IPS DF 19.7 (cell line): ENCODE measurements at regions not wholly inside any gene's neighbourhood (a gene's known extent, or its start where the extent isn't known, plus 50 kb on each side); places are given as distances from the start of the nearest gene placed in this dataset.
"Not testable (repeated sequence)": the region's sequence is repeated elsewhere in the genome, so short reads cannot be mapped to it uniquely, and the experiment has no call there.

Source experiments
- DNase-seq: peaks from one replicate; pipeline ENCODE4 v3.0.0-alpha.2; 2013; ENCODE audit warnings: low read depth, low spot score

DNA sequence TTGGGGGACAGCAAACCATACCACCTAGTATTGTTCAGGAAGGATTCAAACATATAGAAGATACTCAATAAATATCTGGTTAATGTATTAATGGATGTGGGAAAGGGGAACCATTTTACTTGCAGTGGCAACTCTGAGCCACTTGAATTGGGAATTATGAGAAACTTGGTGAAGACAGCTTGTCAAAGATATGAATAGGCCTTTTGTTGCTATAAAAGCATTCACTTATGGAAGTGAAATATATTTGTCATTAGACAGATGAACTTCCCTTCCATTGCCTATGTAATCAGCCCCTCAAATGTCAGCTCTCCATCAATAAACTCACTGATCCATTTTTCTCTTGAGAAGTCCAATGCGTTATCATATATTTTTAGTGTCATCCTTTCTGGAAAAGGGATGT, 56.1 kb downstream of the GPR85 start:
- DNase-seq, result no peak

DNA sequence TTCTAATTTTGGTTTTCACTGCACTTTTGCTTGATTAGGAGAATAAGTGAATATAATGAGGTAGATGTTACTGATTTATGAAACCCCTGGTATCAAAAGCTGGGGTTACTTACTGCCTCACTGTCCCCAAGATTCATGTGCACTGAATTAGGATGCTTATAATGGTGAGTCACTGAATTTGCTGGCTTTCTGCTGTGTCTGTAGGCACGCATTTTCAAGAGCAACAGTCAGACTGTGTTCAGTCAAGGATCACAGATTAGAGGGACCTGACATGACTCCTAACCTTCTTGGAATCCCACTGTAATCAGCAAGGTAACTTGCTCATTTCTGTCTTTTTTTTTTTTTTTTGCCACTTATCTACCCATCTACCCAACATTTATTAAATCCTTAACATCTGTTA, 59.7 kb downstream of the GPR85 start:
- DNase-seq, result no peak

DNA sequence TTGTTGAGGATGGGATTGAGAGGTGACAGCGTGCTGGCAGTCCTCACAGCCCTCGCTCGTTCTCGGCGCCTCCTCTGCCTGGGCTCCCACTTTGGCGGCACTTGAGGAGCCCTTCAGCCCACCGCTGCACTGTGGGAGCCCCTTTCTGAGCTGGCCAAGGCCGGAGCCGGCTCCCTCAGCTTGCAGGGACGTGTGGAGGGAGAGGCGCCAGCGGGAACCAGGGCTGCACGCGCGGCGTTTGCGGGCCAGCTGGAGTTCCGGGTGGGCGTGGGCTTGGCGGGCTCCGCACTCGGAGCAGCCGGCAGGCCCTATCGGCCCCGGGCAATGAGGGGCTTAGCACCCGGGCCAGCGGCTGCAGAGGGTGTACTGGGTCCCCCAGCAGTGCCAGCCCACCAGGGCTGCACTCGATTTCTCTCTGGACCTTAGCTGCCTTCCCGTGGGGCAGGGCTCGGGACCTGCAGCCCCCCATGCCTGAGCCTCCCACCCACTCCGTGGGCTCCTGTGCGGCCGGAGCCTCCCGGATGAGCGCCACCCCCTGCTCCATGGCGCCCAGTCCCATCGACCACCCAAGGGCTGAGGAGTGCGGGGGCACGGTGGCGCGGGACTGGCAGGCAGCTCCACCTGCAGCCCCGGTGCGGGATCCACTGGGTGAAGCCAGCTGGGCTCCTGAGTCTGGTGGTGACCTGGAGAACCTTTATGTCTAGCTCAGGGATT, 69.3 kb downstream of the GPR85 start:
- not testable (repeated sequence) for DNase-seq

DNA sequence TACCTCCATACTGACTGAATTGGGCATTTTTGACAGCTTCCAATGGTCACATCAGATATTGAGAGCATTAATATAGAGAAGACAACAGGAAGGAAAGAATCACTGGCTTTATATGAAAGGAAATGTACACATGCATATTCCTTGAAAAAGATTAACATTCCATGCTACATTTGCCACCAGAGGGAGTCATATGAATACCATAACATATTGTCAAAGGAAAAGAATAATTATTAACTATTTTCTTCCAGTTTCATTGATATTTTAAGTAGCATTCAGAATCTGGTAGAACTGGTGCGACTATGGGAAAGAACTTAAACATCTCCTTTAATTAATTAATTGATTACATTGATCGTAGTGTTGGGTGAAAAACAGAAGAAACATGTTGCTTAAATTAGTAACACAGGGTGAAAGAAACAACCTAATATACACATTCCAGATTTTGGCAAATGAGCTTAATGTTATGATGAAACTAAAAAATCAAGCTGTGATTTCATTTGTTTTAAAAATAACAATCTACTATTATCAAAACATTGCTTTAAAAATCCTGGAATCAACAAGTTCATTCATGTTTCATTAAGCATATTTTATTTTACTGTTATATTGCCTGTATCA, 71.5 kb downstream of the GPR85 start:
- no peak for DNase-seq

DNA sequence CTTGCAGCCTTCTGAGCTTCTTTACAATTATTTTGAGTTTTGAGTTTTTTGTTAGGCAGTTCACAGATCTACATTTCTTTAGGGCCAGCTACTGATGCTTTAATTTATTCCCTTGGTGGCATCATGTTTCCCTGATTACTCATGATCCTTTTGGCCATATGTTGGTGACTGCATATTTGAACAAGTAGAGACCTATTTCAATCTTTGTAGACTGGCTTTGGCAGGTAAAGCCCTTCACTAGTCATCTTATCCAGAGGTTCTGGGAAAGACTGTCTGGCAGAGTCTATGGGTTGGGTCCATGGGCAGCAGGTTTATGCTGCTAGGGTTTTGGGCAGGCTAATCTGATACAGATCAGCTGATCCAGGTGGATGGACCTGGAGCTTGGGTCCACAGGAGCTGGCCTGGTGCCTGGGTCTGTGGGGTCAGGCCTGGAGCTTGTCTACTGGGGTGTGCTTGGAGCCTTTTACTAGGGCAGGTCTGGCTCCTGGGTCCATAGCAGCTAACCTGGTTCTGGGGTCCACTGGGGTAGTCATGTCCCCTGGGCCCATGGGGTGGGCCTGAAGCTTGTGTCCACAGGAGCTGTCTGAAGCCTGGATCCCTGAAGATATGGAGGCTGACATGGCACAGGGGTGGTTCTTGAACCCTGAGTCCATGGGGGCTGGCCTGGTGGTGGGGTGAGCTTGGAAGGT, 72.7 kb downstream of the GPR85 start:
- no peak for DNase-seq

DNA sequence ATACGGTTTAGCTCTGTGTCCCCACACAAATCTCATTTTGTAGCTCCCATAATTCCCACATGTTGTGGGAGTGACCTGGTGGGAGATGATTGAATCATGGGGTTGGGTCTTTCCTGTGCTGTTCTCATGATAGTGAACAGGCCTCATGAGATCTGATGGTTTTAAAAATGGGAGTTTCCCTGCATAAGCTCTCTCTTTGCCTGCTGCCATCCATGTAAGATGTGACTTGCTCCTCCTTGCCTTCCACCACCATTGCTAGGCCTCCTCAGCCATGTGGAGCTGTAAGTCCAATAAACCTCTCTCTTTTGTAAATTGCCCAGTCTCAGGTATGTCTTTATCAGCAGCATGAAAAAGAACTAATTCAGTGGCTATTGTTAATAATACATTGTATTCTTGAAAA, 73.8 kb downstream of the GPR85 start:
- DNase-seq, result not testable (repeated sequence)

DNA sequence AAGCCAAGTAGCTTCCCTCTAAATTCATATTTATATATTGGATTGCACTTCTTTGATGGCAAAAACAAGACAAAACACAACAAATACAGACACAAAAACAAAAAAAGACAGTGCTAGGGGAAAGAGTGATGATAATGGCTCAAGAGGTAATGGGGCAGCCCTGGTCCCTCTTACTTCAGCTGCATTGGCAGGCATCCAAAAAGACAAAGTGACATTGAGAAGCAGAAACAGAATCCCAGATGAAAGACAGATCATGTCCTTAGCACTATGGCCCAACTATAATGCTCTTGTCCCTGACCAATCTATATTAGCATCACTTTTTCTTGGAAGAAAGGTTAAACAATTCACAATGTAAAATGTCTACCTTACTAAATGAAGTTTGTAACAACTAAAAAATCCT, 76.2 kb downstream of the GPR85 start:
- DNase-seq, result no peak

DNA sequence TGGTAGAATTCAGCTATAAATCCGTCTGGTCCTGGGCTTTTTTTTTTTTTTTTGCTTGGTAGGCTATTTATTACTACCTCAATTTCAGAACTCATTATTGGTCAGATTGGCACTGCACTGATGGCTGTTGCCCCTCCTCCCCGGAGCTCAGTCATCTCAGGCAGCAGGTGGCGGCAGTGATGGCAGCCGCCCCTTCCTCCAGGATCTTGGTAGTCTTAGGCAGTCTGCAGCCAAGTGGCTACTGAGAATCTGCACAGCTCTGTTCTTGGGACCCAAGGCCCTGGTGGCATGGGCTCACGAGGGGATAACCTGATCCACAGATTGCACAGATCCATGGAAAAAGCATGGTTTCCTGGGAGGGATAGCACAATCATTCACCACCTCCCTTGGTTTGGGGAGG, 77.9 kb downstream of the GPR85 start:
- DNase-seq, result no peak

DNA sequence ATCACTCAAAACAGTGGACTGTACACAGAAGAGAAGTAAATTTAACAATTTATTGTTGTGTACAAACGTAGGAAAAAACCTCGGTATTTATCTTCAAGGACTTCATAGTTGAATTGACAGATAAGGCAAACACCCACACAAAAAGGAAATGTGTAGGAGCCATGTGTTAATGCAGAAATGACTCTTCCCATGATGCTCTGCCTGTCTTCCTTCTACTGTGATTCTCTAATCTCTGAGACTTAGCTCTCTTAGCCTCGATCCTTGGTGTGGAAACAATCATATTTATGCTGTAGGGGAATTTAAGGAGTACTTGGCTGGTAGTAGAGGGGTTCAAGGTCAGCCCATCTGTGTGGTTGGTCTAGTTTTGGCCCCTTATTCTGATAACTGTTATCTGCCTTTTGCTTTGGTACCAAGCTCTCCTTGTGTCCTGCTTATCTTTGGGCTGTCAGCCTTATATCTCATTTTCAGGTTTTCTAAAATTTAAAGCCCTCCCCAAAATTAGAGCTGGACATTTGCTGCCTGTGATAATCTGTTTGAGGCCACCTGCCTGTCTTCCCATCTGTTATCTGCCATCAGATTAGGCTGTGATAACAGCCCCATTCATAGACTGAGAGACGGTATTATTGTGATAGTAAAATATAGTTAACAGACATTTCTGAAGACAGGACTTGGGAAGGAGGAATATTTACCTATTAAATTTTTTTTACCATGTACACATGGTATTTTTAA, 81.7 kb downstream of the GPR85 start:
- no peak for DNase-seq

DNA sequence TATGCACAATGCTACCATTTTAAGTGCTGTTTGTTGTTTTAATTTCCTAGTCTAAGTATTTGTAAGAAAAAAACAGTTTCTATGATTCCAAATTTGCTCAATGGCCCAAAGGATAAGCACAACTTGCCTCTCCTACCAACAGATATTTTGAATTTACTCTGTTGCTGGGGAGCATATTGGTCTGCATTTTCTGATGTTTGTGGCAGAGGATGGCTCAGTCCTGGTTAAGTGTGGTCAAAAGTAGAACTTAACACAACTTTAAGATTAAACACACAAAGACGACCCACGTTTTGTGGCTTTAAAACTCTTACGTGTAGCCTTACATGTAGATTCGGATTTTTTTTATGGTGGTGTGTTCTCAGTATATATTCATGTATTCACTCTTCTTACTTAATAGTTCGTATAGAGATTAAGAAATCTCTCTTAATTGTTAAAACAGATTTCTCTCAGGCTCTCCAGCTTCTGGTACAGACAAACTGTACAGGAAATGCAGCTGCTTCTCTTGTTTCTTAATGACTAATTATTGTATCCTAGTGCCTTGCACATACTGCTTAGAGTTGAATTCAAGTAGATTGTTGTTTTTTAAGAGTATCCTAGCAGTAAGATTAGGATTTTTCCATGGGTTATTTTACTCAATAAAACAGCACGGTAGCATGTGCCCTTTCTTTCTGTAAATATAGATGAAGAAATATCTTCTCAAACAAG, 86.2 kb downstream of the GPR85 start:
- no peak for DNase-seq

DNA sequence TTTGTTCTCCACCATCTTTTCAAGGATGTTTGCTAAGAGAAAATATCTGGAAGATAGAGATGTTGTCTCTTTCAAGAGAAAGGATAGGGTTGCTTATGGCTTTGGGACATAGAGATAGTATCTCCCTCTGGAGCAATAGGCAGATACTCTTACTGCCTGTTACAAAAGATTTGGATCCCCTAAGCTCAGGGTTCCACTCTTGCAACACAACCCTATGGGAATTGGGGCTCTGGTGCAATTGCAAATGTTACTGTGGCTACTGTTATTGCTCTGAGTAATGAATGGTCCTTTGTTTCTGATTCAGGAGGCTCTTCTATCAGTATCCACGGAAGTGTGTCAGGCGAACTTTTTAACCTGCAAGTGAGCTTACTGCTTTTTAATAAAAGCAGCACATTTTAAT, 88.8 kb downstream of the GPR85 start:
- no peak for DNase-seq

DNA sequence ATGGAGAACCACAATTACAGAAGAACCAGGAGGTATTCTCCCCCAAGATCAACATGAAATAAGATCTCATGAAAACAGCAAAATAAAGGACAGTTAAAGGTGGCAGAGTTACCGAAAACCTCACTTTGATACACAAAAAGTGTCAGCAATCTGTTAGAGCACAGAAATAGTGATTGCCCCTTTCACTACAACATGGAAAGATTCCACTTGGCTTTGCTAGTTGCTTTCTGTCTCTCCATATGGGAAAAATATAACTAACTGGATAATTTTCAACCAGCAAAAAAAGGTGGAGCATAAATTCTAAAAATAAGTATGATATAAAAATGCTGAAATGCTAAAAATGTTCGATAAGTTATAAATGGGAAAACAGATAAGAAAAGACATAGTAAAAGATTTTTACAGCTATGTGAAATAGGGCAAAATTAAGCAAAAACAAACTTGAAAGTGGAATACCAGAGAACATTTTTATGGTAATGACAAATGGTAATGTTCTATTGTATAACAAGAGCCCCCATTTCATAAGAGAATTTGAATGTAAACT, 90.2 kb downstream of the GPR85 start:
- DNase-seq, result no peak

DNA sequence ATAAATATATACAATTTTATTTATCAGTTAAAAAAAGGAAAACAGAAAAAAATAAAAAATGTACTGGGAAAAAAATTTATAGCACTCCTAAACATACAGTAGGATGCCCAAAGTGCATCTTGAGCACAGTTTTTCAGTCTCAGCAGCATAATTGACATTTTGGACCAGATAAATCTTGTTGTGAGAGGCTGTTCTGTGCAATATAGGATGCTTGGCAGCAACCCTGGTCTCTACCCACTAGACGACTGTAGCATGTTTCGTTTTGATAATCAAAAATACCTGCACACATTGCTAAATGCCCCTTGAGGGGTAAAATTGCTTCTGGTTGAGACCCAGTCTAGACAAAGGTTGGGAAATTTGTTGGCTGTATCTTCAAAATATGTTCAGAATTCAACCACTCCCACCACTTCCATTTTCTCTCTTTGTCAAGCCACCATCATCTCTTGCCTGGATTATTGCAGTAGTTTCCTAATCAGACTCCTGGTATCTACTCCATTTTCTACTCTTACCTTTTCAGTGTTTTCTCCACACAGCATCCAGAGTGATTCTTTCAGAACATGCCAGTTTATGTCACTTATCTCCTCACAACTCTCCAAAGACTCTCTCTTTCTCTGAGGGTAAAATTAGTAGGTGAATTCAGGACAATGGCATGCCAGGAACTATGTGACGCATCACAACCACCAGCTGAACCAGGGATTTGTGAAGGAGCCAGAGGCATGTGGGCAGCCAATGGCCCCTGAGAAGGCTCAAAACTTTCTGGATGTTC, 91.4 kb downstream of the GPR85 start:
- no peak for DNase-seq

DNA sequence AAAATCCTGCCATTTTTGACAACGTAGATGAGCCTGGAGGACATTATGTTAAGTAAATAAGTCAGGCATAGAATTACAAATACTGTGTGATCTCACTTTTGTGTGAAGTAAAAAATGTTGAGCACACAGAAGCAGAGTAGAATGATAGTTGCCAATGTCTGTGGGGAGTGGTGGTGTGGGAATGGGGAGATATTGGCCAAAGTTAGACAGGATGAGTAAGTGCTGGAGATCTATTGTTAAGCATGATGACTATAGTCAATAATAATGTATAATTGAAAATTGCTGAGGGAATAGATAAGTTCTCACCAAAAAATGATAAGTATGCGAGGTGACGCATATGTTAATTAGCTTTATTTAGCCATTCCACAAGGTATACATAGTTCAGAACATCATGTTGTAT, 92.0 kb downstream of the GPR85 start:
- DNase-seq, result no peak

DNA sequence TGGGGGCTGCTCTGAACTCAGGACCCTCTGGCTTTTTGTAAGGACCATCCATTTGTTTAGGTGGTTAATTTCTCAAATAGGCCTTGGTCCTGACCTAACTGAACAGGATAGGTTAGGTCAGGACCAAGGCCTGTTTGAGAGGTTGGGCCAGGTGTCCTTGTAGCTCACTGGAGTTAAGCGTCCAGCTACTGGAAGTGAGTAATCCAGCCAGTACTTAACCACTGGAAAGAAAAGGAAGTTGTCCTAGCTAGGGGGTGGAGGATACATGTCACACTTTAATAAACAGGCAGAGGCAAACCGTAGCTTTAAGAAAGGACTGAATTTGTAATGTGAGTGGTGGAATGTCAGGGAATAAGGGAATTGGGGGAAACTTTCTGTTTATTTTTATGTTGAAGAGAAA, 96.0 kb downstream of the GPR85 start:
- no peak for DNase-seq

DNA sequence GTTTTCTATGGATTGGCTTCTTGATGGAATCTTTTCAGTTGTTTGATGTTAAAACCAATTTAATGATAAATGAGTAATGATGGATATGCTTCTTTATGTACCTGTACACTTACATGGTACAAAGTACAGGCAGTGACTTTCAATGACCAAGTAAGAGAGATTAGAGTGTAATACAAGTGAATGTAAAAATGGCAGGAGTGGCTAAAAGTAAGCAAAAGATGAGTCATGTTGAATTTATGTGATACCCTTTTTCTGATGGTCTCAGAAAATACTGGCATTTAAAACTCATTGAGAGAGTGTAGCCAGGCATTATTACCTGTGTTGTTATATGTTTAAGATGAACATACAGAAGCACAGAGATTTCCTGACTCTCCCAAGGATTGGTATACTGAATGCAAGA, 97.1 kb downstream of the GPR85 start:
- no peak for DNase-seq

DNA sequence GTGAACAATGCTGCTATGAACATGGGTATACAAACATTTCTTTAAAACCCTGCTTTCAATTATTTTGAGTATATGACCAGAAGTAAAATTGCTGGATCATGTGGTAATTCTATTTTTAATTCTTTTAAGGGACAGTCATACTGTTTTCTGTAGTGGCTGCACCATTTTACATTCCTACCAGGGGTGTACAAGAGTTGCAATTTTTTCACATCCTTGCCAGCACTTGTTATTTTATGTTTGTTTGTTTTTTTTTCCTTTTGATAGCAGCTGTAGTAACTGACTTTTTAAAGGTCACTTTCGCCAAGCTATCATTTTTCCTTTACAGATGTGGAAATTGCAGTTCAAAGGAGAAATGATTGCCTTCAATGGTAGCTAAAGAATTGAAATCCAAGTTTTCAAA, 99.5 kb downstream of the GPR85 start:
- DNase-seq, result no peak

DNA sequence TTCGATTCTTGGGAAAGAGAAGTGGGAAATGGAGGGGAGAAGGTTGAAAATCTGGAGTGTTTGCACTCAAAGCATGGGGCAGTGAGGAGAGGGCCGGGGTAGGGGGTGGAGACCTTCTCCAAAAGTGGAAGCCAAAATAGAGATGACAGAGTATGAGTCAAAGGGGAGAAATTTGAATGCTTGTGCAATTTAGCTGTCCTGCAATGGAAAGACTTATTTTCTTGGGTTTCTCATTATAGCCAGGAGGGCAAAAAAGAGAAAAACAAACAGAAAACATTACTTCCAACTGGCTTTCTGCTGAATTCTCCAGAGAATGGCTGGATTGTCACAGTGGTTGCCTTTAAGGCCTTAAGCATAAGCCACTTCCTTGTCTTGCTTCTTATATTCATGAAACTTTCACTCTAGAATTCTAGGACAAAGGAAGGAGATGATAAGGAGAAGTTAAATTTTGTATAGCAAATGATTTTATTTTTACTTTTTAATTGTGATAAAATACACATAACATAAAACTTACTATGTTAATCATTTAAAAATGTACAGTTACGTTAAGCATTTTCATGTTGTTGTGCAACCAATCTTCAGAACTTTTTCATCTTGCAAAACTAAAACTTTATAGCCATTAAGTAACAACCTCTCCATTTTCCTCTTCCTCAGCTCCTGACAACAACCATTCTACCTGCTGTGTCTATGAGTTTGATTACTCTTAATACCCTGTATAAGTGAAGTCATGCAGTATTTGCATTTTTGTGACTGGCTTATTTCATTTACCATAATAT, 100.2 kb downstream of the GPR85 start:
- DNase-seq, result no peak

DNA sequence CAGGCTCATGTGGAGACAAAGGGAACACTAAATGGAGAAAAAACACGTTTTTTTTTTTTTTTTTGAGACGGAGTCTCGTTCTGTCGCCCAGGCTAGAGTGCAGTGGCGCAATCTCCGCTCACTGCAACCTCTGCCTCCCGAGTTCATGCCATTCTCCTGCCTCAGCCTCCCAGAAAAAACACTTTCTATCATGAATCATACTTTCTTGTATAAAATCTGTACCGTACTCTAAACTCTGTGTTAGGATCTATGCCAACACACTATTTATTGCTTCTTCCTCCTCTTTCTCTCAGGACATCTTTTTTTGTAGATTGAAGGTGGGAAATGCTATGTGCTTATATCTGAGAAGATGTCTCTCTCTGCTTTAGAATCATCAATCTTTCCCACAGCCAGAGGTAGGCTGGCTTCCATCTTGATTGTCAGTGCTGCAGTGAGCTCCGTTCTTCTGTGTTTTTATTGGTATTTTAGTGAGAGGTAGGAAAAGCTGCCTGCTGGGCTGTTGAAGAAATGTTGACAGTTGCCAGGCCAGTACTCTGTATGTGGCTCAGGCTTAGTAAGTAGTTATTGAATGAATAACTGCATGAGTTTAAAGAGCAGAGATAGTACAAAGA, 101.1 kb downstream of the GPR85 start:
- DNase-seq, result no peak
